Activated CD8-positive, alpha-beta memory T cell treated with anti-CD3 and anti-CD28 coated beads for 48 hours (primary cell): ENCODE measurements at regions not wholly inside any gene's neighbourhood (a gene's known extent, or its start where the extent isn't known, plus 50 kb on each side); places are given as distances from the start of the nearest gene placed in this dataset.
"Not testable (repeated sequence)": the region's sequence is repeated elsewhere in the genome, so short reads cannot be mapped to it uniquely, and the experiment has no call there.

Source experiments
- DNase-seq, 3 experiments: peaks; one replicate each; pipeline ENCODE4 v3.0.0-alpha.2; 2020; ENCODE audit warnings: low read depth in 2 of 3, low spot score in 2 of 3

GRCh38 chr3:127441764-127442163 lies 148.8 kb downstream of the TPRA1 start:
- no peak for DNase-seq

GRCh38 chr3:127440384-127440783 lies 150.1 kb downstream of the TPRA1 start:
- DNase-seq, result no peak

- DNase-seq, result no peak
Observed at GRCh38 chr3:127439621-127440020, 150.9 kb downstream of the TPRA1 start.

GRCh38 chr3:127438951-127439350 lies 151.1 kb upstream of the PRR20G start:
- DNase-seq, result no peak

GRCh38 chr3:127438371-127438770 lies 150.5 kb upstream of the PRR20G start:
- DNase-seq, result no peak

- DNase-seq, result not testable (repeated sequence)
Observed at GRCh38 chr3:127435299-127435698, 147.5 kb upstream of the PRR20G start.

GRCh38 chr3:127431066-127431465 lies 143.2 kb upstream of the PRR20G start:
- DNase-seq, result no peak

GRCh38 chr3:127428344-127428997 lies 140.6 kb upstream of the PRR20G start:
- DNase-seq, result no peak

GRCh38 chr3:127427666-127428065 lies 139.8 kb upstream of the PRR20G start:
- DNase-seq, result no peak

GRCh38 chr3:127427156-127427555 lies 139.3 kb upstream of the PRR20G start:
- no peak for DNase-seq

GRCh38 chr3:127426444-127427153 lies 138.8 kb upstream of the PRR20G start:
- DNase-seq, result no peak

GRCh38 chr3:127425505-127426443 lies 137.9 kb upstream of the PRR20G start:
- no peak for DNase-seq

- DNase-seq, result no peak
Observed at GRCh38 chr3:127424766-127425504, 137.1 kb upstream of the PRR20G start.

- DNase-seq, result no peak
Observed at GRCh38 chr3:127423856-127424765, 136.3 kb upstream of the PRR20G start.

GRCh38 chr3:127422663-127423375 lies 135.0 kb upstream of the PRR20G start:
- DNase-seq, result no peak

GRCh38 chr3:127421943-127422662 lies 134.3 kb upstream of the PRR20G start:
- DNase-seq, result no peak

- DNase-seq, result no peak
Observed at GRCh38 chr3:127420829-127421228, 133.0 kb upstream of the PRR20G start.

GRCh38 chr3:127419641-127420553 lies 132.1 kb upstream of the PRR20G start:
- DNase-seq, result no peak
